ENCODE measurements at regions not wholly inside any gene's neighbourhood (a gene's known extent, or its start where the extent isn't known, plus 50 kb on each side); places are given as distances from the start of the nearest gene placed in this dataset.

- TF ChIP-seq CTCF (IDR thresholded peaks at IDR 0.05): no peak
- ATAC-seq (ENCODE audit: low FRiP score): no peak
- no peak for DNase-seq (ENCODE audit: low spot score)
These were observed 57.3 kb upstream of the SSBP3 start for GRCh38 chr1:54463259-54464030.

GRCh38 chr1:54462597-54463258 is 56.5 kb upstream of the SSBP3 start:
- TF ChIP-seq CTCF (IDR thresholded peaks at IDR 0.05): no peak
- no peak for ATAC-seq (ENCODE audit: low FRiP score)

GRCh38 chr1:54461731-54462596 is 55.8 kb upstream of the SSBP3 start:
- DNase-seq (ENCODE audit: low spot score) (no peak), ATAC-seq (ENCODE audit: low FRiP score) (no peak)
- no peak for TF ChIP-seq CTCF (IDR thresholded peaks at IDR 0.05)

More at GRCh38 chr1:54462597-54463258, 56.5 kb upstream of the SSBP3 start:
- no peak for DNase-seq (ENCODE audit: low spot score)

GRCh38 chr1:54460861-54461387 is 54.7 kb upstream of the SSBP3 start:
- DNase-seq (ENCODE audit: low spot score) (no peak), ATAC-seq (ENCODE audit: low FRiP score) (no peak)
- no peak for TF ChIP-seq CTCF (IDR thresholded peaks at IDR 0.05)

- ATAC-seq (ENCODE audit: low FRiP score): no peak
- no peak for TF ChIP-seq CTCF (IDR thresholded peaks at IDR 0.05)
- no peak for DNase-seq (ENCODE audit: low spot score)
These were observed 54.2 kb upstream of the SSBP3 start for GRCh38 chr1:54460351-54460750.

- ATAC-seq (ENCODE audit: low FRiP score) (no peak), DNase-seq (ENCODE audit: low spot score) (no peak)
- no peak for TF ChIP-seq CTCF (IDR thresholded peaks at IDR 0.05)
These were observed 53.6 kb upstream of the SSBP3 start for GRCh38 chr1:54459726-54460191.
